Trophoblast cell (in vitro differentiated cells and primary cell): ENCODE measurements at regions not wholly inside any gene's neighbourhood (a gene's known extent, or its start where the extent isn't known, plus 50 kb on each side); places are given as distances from the start of the nearest gene placed in this dataset.

Experiments
- DNase-seq, 2 donors: peaks; one replicate each; pipeline ENCODE4 v3.0.0-alpha.2; 2016
- H2AFZ ChIP-seq: 2 replicates; pipeline ENCODE4 v1.6.1; 2013; ENCODE audit warnings: low read length, moderate library complexity, mild to moderate bottlenecking; ENCODE audit not compliant: insufficient read depth, poor library complexity
- H2AK5ac ChIP-seq: 2 replicates; pipeline ENCODE4 v1.6.1; 2013; ENCODE audit warnings: mild to moderate bottlenecking, low read length
- H2BK120ac ChIP-seq: 2 replicates; pipeline ENCODE4 v1.6.1; 2013; ENCODE audit warnings: low read length, mild to moderate bottlenecking, moderate library complexity; ENCODE audit not compliant: insufficient read depth, poor library complexity
- H2BK12ac ChIP-seq: 2 replicates; pipeline ENCODE4 v1.6.1; 2013; ENCODE audit warnings: mild to moderate bottlenecking, low read length, moderate library complexity
- H2BK5ac ChIP-seq: 2 replicates; pipeline ENCODE4 v1.6.1; 2013; ENCODE audit warnings: low read length, low read depth, moderate library complexity, mild to moderate bottlenecking; ENCODE audit not compliant: poor library complexity
- H3K14ac ChIP-seq: 2 replicates; pipeline ENCODE4 v1.6.1; 2013; ENCODE audit warnings: mild to moderate bottlenecking, low read length
- H3K18ac ChIP-seq: 2 replicates; pipeline ENCODE4 v1.6.1; 2013; ENCODE audit warnings: mild to moderate bottlenecking, low read length
- H3K23ac ChIP-seq: 2 replicates; pipeline ENCODE4 v1.6.1; 2013; ENCODE audit warnings: low read length
- H3K27ac ChIP-seq: 2 replicates; pipeline ENCODE4 v1.5.1; 2013; ENCODE audit warnings: low read depth, mild to moderate bottlenecking, inconsistent platforms, low read length, moderate library complexity
- H3K27me3 ChIP-seq: 2 replicates; pipeline ENCODE4 v1.6.1; 2013; ENCODE audit warnings: inconsistent platforms, mild to moderate bottlenecking, low read length, moderate library complexity; ENCODE audit not compliant: insufficient read depth
- H3K36me3 ChIP-seq, 2 experiments: 1 replicate in 1 of 2; 2 replicates in 1 of 2; pipeline ENCODE4 v1.6.1; 2013; ENCODE audit warnings: low read length in 2 of 2, mild to moderate bottlenecking in 2 of 2, moderate library complexity in 1 of 2; ENCODE audit not compliant: insufficient read depth in 2 of 2, control insufficient read depth in 1 of 2
- H3K4ac ChIP-seq: 2 replicates; pipeline ENCODE4 v1.6.1; 2013; ENCODE audit warnings: low read depth, mild to moderate bottlenecking, low read length, moderate library complexity
- H3K4me1 ChIP-seq, 2 experiments: 1 replicate in 1 of 2; 2 replicates in 1 of 2; pipeline ENCODE4 v1.6.1; 2013; ENCODE audit warnings: low read length in 2 of 2, mild to moderate bottlenecking in 2 of 2, moderate library complexity in 1 of 2; ENCODE audit not compliant: insufficient read depth in 2 of 2, control insufficient read depth in 1 of 2
- H3K4me2 ChIP-seq: 2 replicates; pipeline ENCODE4 v1.6.1; 2013; ENCODE audit warnings: inconsistent platforms, mild to moderate bottlenecking, low read length, moderate library complexity
- H3K4me3 ChIP-seq: 2 replicates; pipeline ENCODE4 v1.5.1; 2013; ENCODE audit warnings: mild to moderate bottlenecking, low read depth, low read length, inconsistent platforms
- H3K79me1 ChIP-seq: one replicate; pipeline ENCODE4 v1.6.1; 2013; ENCODE audit warnings: low read length
- H3K79me2 ChIP-seq: 2 replicates; pipeline ENCODE4 v1.6.1; 2013; ENCODE audit warnings: low read length, mild to moderate bottlenecking; ENCODE audit not compliant: control insufficient read depth, insufficient read depth, poor library complexity
- H3K9ac ChIP-seq: 2 replicates; pipeline ENCODE4 v1.6.1; 2013; ENCODE audit warnings: mild to moderate bottlenecking, low read length
- H3K9me3 ChIP-seq: 2 replicates; pipeline ENCODE4 v1.6.1; 2013; ENCODE audit warnings: low read depth, mild to moderate bottlenecking, control low read depth, inconsistent platforms, low read length; ENCODE audit not compliant: insufficient read depth
- H4K12ac ChIP-seq: 2 replicates; pipeline ENCODE4 v1.6.1; 2013; ENCODE audit warnings: low read depth, mild to moderate bottlenecking, low read length, moderate library complexity
- H4K8ac ChIP-seq: 2 replicates; pipeline ENCODE4 v1.6.1; 2013; ENCODE audit warnings: low read depth, mild to moderate bottlenecking, low read length, moderate library complexity
- H4K91ac ChIP-seq: one replicate; pipeline ENCODE4 v1.6.1; 2013; ENCODE audit warnings: low read depth, mild to moderate bottlenecking, low read length, moderate library complexity
- WGBS: extraction: QIAGEN DNeasy Blood & Tissue Kit; methylation state at CpG from one replicate; pipeline ENCODE4 v1.1.7; 2013; ENCODE audit warnings: missing lambda C conversion rate; ENCODE audit not compliant: insufficient read length, insufficient coverage; ENCODE audit errors: extremely low coverage; 5-methylcytosine and 5-hydroxymethylcytosine counted together

GRCh38 chr16:59941594-59941993 is 1207.5 kb upstream of the GOT2 start:
- Histone ChIP-seq H3K9me3 (no peaks in the 10 kb centered on the region), H3K27ac (no peak overlapping the region), H2AFZ (no peak overlapping the region), H3K4me3 (no peak overlapping the region), H3K79me1 (no peaks in the 10 kb centered on the region), H3K79me2 (no peaks in the 10 kb centered on the region), H3K4me2 (no peak overlapping the region), H3K27me3 (no peaks in the 10 kb centered on the region), H3K36me3 (no peaks in the 10 kb centered on the region), H3K4me1 (no peaks in the 10 kb centered on the region), H4K8ac (no peak overlapping the region), H4K91ac (no peak overlapping the region), H3K14ac (no peak overlapping the region), H2BK120ac (no peak overlapping the region), H3K23ac (no peak overlapping the region), H3K4ac (no peak overlapping the region), H2BK12ac (no peak overlapping the region), H2AK5ac (no peak overlapping the region), H3K9ac (no peak overlapping the region), H2BK5ac (no peak overlapping the region), H4K12ac (no peak overlapping the region), H3K18ac (no peak overlapping the region)
- no CpG with 5 or more reads among the region's 4 CpGs for WGBS
- no peak for DNase-seq

GRCh38 chr16:59920054-59920453 is 1185.9 kb upstream of the GOT2 start:
- H3K9ac ChIP-seq = no peak overlapping the region
- no peak overlapping the region for H4K91ac ChIP-seq
- H3K79me1 ChIP-seq = no peaks in the 10 kb centered on the region
- no peak overlapping the region for H3K18ac ChIP-seq
- H3K4ac ChIP-seq = no peak overlapping the region
- H3K27ac ChIP-seq = no peak overlapping the region
- H2BK12ac ChIP-seq = no peak overlapping the region
- no peak overlapping the region for H2BK5ac ChIP-seq
- no peaks in the 10 kb centered on the region for H3K79me2 ChIP-seq
- no peak overlapping the region for H2AK5ac ChIP-seq
- no peak overlapping the region for H3K14ac ChIP-seq
- no peak overlapping the region for H3K4me3 ChIP-seq
- no peak overlapping the region for H3K23ac ChIP-seq
- H3K9me3 ChIP-seq = no peaks in the 10 kb centered on the region
- no peak overlapping the region for H2BK120ac ChIP-seq
- no peak for DNase-seq
- H4K8ac ChIP-seq = no peak overlapping the region
- no peak overlapping the region for H2AFZ ChIP-seq
- no CpG with 5 or more reads among the region's 2 CpGs for WGBS
- H3K27me3 ChIP-seq = no peaks in the 10 kb centered on the region
- no peak overlapping the region for H4K12ac ChIP-seq
- no peak overlapping the region for H3K4me2 ChIP-seq
- H3K36me3 ChIP-seq = no peaks in the 10 kb centered on the region
- H3K4me1 ChIP-seq = no peaks in the 10 kb centered on the region

GRCh38 chr16:59913666-59914065 is 1179.5 kb upstream of the GOT2 start:
- Histone ChIP-seq H3K27ac (no peak overlapping the region), H3K79me1 (no peaks in the 10 kb centered on the region), H4K91ac (no peak overlapping the region), H3K27me3 (no peaks in the 10 kb centered on the region), H3K9me3 (no peaks in the 10 kb centered on the region), H2BK12ac (no peak overlapping the region), H2BK120ac (no peak overlapping the region), H2AK5ac (no peak overlapping the region), H3K14ac (no peak overlapping the region), H4K12ac (no peak overlapping the region), H3K4me2 (no peak overlapping the region), H2BK5ac (no peak overlapping the region), H3K4me3 (no peak overlapping the region), H3K4me1 (no peaks in the 10 kb centered on the region), H3K18ac (no peak overlapping the region), H2AFZ (no peak overlapping the region), H3K79me2 (no peaks in the 10 kb centered on the region), H3K23ac (no peak overlapping the region), H4K8ac (no peak overlapping the region), H3K36me3 (no peaks in the 10 kb centered on the region), H3K9ac (no peak overlapping the region), H3K4ac (no peak overlapping the region)
- DNase-seq = no peak
- WGBS = no CpG with 5 or more reads among the region's 1 CpG

- WGBS = 100% methylated on average over 1 of the region's 5 CpGs
- Histone ChIP-seq H3K9ac (no peak overlapping the region), H2AFZ (no peak overlapping the region), H3K9me3 (no peaks in the 10 kb centered on the region), H2BK5ac (no peak overlapping the region), H3K4ac (no peak overlapping the region), H4K91ac (no peak overlapping the region), H2BK12ac (no peak overlapping the region), H4K12ac (no peak overlapping the region), H3K4me3 (no peak overlapping the region), H2AK5ac (no peak overlapping the region), H3K27ac (no peak overlapping the region), H3K4me2 (no peak overlapping the region), H4K8ac (no peak overlapping the region), H3K4me1 (no peaks in the 10 kb centered on the region), H3K79me1 (no peaks in the 10 kb centered on the region), H3K18ac (no peak overlapping the region), H3K14ac (no peak overlapping the region), H3K36me3 (no peaks in the 10 kb centered on the region), H3K23ac (no peak overlapping the region), H2BK120ac (no peak overlapping the region), H3K27me3 (no peaks in the 10 kb centered on the region), H3K79me2 (no peaks in the 10 kb centered on the region)
- no peak for DNase-seq
These were observed 1175.1 kb upstream of the GOT2 start for GRCh38 chr16:59909262-59909661.
